ENCODE measurements at regions not wholly inside any gene's neighbourhood (a gene's known extent, or its start where the extent isn't known, plus 50 kb on each side); places are given as distances from the start of the nearest gene placed in this dataset.

- no peak overlapping the region for H3K4me2 ChIP-seq (ENCODE audit: insufficient read depth, low read length)
- H3K36me3 ChIP-seq (ENCODE audit: control insufficient read depth, insufficient read depth, low read length) = no peaks in the 10 kb centered on the region
- no peak overlapping the region for H3K9ac ChIP-seq (ENCODE audit: insufficient read depth in 1 of 2, low read depth in 2 of 2, low read length in 2 of 2)
- ATAC-seq = no peak
- in situ Hi-C loops (cut with MboI) (no loop called here), intact Hi-C loops (cut with micrococcal nuclease) (no loop called here)
- FAIRE-seq = no peak
- ChIA-PET POLR2A (interaction anchor here (1.1 kb wide), 1 partner anchor 9 kb away, joined by 4 read pairs; no protein-coding TSS in a partner anchor), CTCF (ENCODE audit: low intra/inter-chr PET ratio) (no interaction called here)
- no peaks in the 10 kb centered on the region; a peak in 1 of 5 replicates for H3K4me1 ChIP-seq (replicated peaks in 1 of 2; ENCODE audit: control insufficient read depth in 2 of 2, insufficient read depth in 2 of 2, low read length in 2 of 2)
- no peaks in the 10 kb centered on the region for H3K79me2 ChIP-seq (ENCODE audit: control insufficient read depth, insufficient read depth, low read length)
- no peaks in the 10 kb centered on the region for H3K9me1 ChIP-seq (ENCODE audit: control insufficient read depth, insufficient read depth, low read length)
- no TSS peak for BruUV-seq (replicated peaks)
- peaks cover 0 to 39% of the 10 kb centered on the region in 2 experiments; a peak in 2 of 5 replicates for H3K27me3 ChIP-seq (ENCODE audit: control insufficient read depth in 2 of 2, insufficient read depth in 2 of 2, low read length in 2 of 2)
- no peak overlapping the region for H2AFZ ChIP-seq (ENCODE audit: low read depth, low read length)
- H4K20me1 ChIP-seq (replicated peaks; ENCODE audit: control insufficient read depth, insufficient read depth, low read length) = 0 out of 2 replicates have a peak, but pooled peaks cover 7% of the 10 kb centered on the region
- DNase-seq (ENCODE audit: extremely low read depth in 1 of 4, low spot score in 3 of 4) = no peak
- H3K9me3 ChIP-seq (replicated peaks; ENCODE audit: control insufficient read depth, insufficient read depth, low read depth, low read length) = no peaks in the 10 kb centered on the region
- 2% methylated on average over 8 of the region's 10 CpGs for WGBS (ENCODE audit: insufficient coverage, low coverage, missing lambda C conversion rate)
- H3K27ac ChIP-seq (ENCODE audit: extremely low read depth, low read depth, low read length) = no peak overlapping the region
- no peak overlapping the region for H3K4me3 ChIP-seq
- TF ChIP-seq CHD1 (IDR thresholded peaks at IDR 0.05; ENCODE audit: low read length) = no peak
- no peak for TF ChIP-seq SRSF7 (optimal IDR thresholded peaks at IDR 0.05; ENCODE audit: low read depth, low read length)
- no peak for TF ChIP-seq E4F1 (CRISPR knock-in tag; IDR thresholded peaks at IDR 0.05; ENCODE audit: borderline replicate concordance)
- no peak for TF ChIP-seq ZBTB34 (CRISPR knock-in tag; IDR thresholded peaks at IDR 0.05)
- no peak for TF ChIP-seq CREM (IDR thresholded peaks at IDR 0.05; ENCODE audit: low read depth)
- TF ChIP-seq NR4A1 (CRISPR knock-in tag; IDR thresholded peaks at IDR 0.05) = no peak
- TF ChIP-seq NR4A1 (tag; IDR thresholded peaks at IDR 0.05) = no peak
- TF ChIP-seq TCF7L2 (IDR thresholded peaks at IDR 0.05; ENCODE audit: low read depth, low read length) = no peak
- no peak for TF ChIP-seq ZNF263 (CRISPR knock-in tag; IDR thresholded peaks at IDR 0.05; ENCODE audit: borderline replicate concordance)
- no peak for TF ChIP-seq ZBTB43 (CRISPR knock-in tag; IDR thresholded peaks at IDR 0.05)
- no peak for TF ChIP-seq YY1 (IDR thresholded peaks at IDR 0.05; ENCODE audit: borderline replicate concordance in 1 of 3, control insufficient read depth in 1 of 3, extremely low read depth in 1 of 3, insufficient read depth in 3 of 3, insufficient read length in 1 of 3, insufficient replicate concordance in 2 of 3, low read depth in 1 of 3, low read length in 2 of 3)
- no peak for TF ChIP-seq PTRF (tag; IDR thresholded peaks at IDR 0.05)
- no peak for TF ChIP-seq ZNF224 (CRISPR knock-in tag; IDR thresholded peaks at IDR 0.05)
- TF ChIP-seq ZNF184 (CRISPR knock-in tag; IDR thresholded peaks at IDR 0.05) = no peak
- TF ChIP-seq CXXC5 (CRISPR knock-in tag; IDR thresholded peaks at IDR 0.05) = no peak
- no peak for TF ChIP-seq GTF2E2 (tag; IDR thresholded peaks at IDR 0.05)
- no peak for TF ChIP-seq ZNF12 (CRISPR knock-in tag; IDR thresholded peaks at IDR 0.05)
These were observed 85.7 kb downstream of the ADRA2C start for GRCh38 chr4:3851881-3852280.

All from K562 (cell line).